GM10266 (cell line): ENCODE measurements at regions not wholly inside any gene's neighbourhood (a gene's known extent, or its start where the extent isn't known, plus 50 kb on each side); places are given as distances from the start of the nearest gene placed in this dataset.

Experiments used
- DNase-seq: peaks from one replicate; pipeline ENCODE4 v3.0.0; 2012; ENCODE audit errors: extremely low spot score
- TF ChIP-seq, protein P1 (sequence below): IDR thresholded peaks from 2 replicates; pipeline ENCODE4 v1.5.1; 2012; ENCODE audit warnings: mild to moderate bottlenecking, low read depth; ENCODE audit not compliant: control insufficient read depth, insufficient read depth; ENCODE audit errors: missing control alignments

DNA sequence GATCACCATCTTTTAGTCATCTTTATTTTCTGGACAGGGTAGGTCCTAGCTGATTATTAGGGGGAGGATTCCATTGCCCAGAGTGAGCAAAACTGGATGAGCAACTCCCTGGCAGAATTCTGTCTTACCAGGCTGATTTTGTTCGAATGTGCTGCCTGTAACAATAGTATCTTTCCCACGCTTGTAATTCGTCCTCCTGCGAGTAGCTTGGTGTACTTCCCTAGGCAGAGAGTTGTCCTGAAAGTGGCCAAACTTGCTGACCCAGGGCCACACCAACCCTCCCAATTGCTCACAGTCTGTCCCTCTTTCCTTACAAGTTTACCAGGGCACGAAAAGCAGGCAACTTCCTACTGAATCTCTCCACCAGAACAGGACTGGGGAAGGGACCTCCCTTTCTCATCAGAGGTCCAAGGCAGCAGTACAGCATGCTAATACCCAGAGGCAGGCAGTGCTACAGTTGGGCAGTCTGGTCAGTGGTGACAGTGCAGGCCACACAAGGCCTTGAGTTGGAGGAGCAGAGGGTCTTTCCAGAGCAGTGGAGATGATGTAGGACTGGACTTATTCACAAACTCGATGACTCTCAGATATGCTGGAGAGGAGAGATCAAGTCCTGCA, 67.8 kb upstream of the NLK start:
- TF ChIP-seq, protein P1, sequence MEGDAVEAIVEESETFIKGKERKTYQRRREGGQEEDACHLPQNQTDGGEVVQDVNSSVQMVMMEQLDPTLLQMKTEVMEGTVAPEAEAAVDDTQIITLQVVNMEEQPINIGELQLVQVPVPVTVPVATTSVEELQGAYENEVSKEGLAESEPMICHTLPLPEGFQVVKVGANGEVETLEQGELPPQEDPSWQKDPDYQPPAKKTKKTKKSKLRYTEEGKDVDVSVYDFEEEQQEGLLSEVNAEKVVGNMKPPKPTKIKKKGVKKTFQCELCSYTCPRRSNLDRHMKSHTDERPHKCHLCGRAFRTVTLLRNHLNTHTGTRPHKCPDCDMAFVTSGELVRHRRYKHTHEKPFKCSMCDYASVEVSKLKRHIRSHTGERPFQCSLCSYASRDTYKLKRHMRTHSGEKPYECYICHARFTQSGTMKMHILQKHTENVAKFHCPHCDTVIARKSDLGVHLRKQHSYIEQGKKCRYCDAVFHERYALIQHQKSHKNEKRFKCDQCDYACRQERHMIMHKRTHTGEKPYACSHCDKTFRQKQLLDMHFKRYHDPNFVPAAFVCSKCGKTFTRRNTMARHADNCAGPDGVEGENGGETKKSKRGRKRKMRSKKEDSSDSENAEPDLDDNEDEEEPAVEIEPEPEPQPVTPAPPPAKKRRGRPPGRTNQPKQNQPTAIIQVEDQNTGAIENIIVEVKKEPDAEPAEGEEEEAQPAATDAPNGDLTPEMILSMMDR, result no peak

DNA sequence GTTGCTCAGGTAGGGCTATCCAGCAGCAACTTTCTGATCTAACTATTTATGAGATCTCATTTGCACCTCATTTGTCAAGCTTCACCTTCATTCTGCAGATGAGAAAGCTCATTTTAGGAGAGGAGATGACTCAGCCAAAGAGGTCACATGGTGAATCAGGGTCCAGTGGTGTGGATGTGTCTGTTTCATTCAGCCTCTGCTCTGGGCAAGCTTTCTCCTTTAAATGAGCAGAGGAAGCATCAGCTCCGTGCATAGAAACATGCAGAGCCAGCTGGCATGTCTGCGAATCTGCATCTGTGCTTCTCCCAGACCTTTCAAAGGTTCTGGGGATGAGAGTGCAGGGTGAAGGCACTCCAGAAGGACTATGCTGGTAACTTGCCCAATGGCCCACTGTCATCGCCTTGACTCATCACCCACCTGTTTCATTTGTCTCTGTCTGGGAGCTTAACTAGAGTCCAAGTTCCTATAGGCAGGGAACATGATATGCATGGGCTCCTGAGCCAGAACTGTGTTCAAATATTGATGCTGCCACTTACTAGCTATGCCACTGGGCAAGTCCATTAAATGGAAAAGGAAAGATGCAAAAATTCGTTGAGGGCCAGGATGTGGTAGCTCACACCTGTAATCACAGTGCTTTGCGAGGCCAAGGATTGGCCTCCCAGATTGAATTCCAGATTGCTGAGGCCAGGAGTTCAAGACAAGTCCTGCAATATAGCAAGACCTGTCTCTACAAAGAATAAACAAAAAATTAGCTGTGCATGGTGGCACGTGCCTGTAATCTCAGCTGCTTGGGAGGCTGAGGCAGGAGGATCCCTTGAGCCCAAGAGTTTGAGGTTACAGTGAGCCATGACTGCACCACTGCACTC, 67.1 kb upstream of the NLK start:
- TF ChIP-seq, protein P1, result no peak
- peak; percentile 22 for DNase-seq

More for the DNA sequence above, 67.8 kb upstream of the NLK start:
- DNase-seq, result no peak

- TF ChIP-seq, protein P1, result no peak
- DNase-seq, result peak; percentile 49
These were observed 66.1 kb upstream of the NLK start for GRCh38 chr17:27976331-27976730.

GRCh38 chr17:27977751-27978688, 64.5 kb upstream of the NLK start:
- TF ChIP-seq, protein P1, result no peak
- DNase-seq, result no peak

GRCh38 chr17:27978689-27979175, 63.7 kb upstream of the NLK start:
- TF ChIP-seq, protein P1, result no peak
- DNase-seq, result no peak

DNA sequence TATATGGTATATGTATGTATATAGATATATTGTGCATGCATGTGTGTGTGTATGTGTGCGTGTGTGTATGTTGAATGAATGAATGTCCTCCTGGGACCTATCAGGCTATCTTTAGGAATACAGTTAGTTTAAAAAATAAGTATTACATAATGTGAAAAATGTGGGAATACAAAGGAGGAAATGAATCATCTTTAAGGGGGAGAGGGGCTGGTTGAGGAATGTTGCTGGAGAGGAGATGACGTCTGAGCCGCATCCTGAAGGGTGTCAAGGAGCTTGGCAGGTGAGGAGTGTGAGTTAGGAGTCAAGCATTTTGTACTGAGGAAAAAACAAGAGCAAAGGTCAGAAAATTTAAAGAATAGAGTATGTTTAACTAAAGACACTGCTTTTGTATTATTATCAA, 62.4 kb upstream of the NLK start:
- DNase-seq, result no peak
- TF ChIP-seq, protein P1, result no peak

GRCh38 chr17:27981978-27982377, 60.5 kb upstream of the NLK start:
- TF ChIP-seq, protein P1, result no peak
- DNase-seq, result no peak
